ENCODE measurements at regions not wholly inside any gene's neighbourhood (a gene's known extent, or its start where the extent isn't known, plus 50 kb on each side); places are given as distances from the start of the nearest gene placed in this dataset.

DNA sequence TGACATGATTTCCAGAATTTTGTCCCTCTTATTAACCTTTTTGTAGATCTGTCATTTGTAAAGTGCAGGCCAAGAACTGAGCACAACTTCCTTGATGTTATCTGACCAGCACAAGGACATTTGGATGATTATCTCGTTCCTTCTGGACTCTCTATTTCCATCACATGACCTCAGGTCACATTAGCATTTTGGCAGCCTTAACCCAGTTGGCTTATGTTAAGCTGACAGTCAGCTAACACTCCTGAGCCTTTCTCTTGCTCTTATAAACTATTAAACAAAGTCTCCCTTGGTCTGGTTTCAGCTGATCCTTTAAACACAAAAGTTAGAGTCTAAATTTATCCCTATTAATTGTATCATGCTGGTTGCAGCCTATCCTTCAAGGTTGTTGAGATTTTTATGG is 167.2 kb upstream of the RBBP8 start:
- Histone ChIP-seq H3K27me3 (no peaks in the 10 kb centered on the region), H3K9me3 (no peaks in the 10 kb centered on the region), H3K4me3 (no peak overlapping the region), H3K36me3 (no peaks in the 10 kb centered on the region), H3K27ac (no peak overlapping the region), H3K4me1 (no peaks in the 10 kb centered on the region)
- intact Hi-C loops (cut with DNase I): no loop called here
- DNase-seq (no peak), ATAC-seq (no peak)
- TF ChIP-seq, protein P1, sequence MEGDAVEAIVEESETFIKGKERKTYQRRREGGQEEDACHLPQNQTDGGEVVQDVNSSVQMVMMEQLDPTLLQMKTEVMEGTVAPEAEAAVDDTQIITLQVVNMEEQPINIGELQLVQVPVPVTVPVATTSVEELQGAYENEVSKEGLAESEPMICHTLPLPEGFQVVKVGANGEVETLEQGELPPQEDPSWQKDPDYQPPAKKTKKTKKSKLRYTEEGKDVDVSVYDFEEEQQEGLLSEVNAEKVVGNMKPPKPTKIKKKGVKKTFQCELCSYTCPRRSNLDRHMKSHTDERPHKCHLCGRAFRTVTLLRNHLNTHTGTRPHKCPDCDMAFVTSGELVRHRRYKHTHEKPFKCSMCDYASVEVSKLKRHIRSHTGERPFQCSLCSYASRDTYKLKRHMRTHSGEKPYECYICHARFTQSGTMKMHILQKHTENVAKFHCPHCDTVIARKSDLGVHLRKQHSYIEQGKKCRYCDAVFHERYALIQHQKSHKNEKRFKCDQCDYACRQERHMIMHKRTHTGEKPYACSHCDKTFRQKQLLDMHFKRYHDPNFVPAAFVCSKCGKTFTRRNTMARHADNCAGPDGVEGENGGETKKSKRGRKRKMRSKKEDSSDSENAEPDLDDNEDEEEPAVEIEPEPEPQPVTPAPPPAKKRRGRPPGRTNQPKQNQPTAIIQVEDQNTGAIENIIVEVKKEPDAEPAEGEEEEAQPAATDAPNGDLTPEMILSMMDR (IDR thresholded peaks at IDR 0.05): no peak

DNA sequence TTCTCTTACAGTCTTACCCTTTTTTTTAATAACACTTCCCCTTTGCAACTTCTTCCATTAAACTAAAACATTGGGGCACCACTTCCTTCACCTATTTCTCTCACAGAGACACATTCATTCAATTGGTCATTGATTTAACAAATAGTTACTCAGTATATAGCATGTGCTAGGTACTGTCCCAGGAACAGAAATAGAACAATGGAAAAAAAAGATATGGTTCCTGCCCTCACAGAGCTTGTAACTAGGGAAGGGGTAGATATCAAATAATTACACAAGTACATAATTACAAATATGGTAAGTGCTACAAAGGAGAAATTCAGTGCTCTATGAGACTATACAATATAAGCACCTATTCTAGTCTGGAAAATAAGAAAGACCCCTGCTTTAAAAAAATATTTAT is 165.5 kb upstream of the RBBP8 start:
- DNase-seq (no peak), ATAC-seq (no peak)
- Histone ChIP-seq H3K36me3 (no peaks in the 10 kb centered on the region), H3K27me3 (no peaks in the 10 kb centered on the region), H3K9me3 (no peaks in the 10 kb centered on the region), H3K4me1 (no peaks in the 10 kb centered on the region), H3K4me3 (no peak overlapping the region), H3K27ac (no peak overlapping the region)
- TF ChIP-seq, protein P1 (IDR thresholded peaks at IDR 0.05): no peak
- intact Hi-C loops (cut with DNase I): no loop called here

DNA sequence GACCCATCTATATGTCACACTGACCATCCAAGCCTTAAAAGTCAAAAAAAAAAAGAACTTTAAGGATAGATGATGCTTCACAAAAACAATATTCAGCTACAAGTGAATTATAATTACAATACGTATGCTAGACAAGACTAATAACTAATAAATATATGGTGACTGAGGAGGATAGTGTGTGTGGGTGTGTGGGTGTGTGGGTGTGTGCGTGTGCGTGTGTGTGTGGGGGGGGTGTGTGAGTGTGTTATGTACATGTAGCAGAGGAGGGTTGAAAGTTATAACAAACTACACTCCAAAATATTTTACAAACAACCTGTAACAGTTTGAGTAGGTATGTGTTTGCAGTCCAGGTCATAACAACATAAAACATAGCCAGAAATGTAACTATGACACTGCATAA is 159.2 kb upstream of the RBBP8 start:
- Histone ChIP-seq H3K4me1 (no peaks in the 10 kb centered on the region), H3K27ac (no peak overlapping the region), H3K27me3 (no peaks in the 10 kb centered on the region), H3K9me3 (no peaks in the 10 kb centered on the region), H3K36me3 (no peaks in the 10 kb centered on the region), H3K4me3 (no peak overlapping the region)
- intact Hi-C loops (cut with DNase I): no loop called here
- TF ChIP-seq, protein P1 (IDR thresholded peaks at IDR 0.05): no peak
- DNase-seq (no peak), ATAC-seq (no peak)

DNA sequence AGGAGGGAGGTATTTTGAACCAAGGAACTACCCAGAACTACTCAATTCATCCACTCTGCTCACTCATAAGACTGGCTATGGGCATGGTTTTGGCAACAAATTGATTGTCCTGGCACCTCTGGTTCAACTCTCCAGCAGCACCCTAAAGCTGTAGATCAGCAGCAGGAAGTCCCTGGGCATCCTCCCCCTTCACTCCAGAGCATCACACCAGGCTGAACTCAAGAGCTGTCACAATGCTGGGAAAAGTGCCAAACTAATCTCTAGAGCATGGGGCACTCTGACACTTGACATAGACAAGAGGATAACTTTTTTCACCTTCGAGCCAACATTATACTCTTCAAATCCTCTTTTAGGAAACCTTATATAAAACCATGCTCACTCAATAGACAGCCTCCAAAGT is 154.1 kb upstream of the RBBP8 start:
- no peak overlapping the region for H3K4me3 ChIP-seq
- no peaks in the 10 kb centered on the region for H3K27me3 ChIP-seq
- TF ChIP-seq, protein P1 (IDR thresholded peaks at IDR 0.05): no peak
- no peaks in the 10 kb centered on the region for H3K9me3 ChIP-seq
- peak; percentile 9 for ATAC-seq
- no peak for DNase-seq
- no peaks in the 10 kb centered on the region for H3K4me1 ChIP-seq
- H3K27ac ChIP-seq: no peak overlapping the region
- intact Hi-C loops (cut with DNase I): no loop called here
- H3K36me3 ChIP-seq: no peaks in the 10 kb centered on the region

DNA sequence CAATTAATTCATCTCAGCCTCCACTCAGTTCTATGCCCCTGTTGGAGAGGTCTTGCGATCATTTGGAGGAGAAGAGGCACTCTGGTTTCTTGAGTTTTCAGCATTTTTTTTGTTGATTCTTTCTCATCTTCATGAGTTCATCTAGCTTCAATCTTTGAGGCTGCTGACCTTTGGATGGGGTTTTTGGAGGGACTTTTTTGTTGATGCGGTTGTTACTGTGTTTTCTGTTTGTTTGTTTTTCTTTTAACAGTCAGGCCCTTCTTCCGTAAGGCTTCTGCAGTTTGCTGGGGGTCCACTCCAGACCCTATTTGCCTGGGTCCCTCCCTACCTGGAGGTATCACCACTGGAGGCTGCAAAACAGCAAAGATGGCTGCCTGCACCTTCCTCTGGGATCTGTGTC is 149.9 kb upstream of the RBBP8 start:
- intact Hi-C loops (cut with DNase I): no loop called here
- no peaks in the 10 kb centered on the region for H3K27me3 ChIP-seq
- TF ChIP-seq, protein P1 (IDR thresholded peaks at IDR 0.05): no peak
- ATAC-seq: no peak
- no peaks in the 10 kb centered on the region for H3K9me3 ChIP-seq
- H3K27ac ChIP-seq: no peak overlapping the region
- H3K36me3 ChIP-seq: no peaks in the 10 kb centered on the region
- no peak for DNase-seq
- no peaks in the 10 kb centered on the region for H3K4me1 ChIP-seq
- no peak overlapping the region for H3K4me3 ChIP-seq

DNA sequence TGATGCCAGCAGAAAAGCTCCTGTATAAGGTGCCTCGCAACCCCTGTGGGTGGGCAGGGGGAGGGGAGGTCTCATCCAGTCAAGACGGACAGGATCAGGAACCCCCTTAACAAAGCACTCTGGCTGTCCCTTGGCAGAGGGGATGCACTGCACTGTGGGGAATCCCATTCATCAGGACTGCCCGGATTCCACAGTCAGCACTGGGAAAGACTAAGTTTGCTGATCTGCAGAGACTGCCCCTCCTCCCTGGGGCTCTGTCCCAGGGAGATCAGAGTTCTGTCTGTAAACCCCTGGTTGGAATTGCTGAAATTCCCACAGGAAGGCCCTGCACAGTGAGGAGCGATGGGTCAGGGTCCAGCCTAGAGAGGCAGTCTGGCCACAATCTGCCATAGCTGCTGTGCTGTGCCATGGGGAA is 149.5 kb upstream of the RBBP8 start:
- intact Hi-C loops (cut with DNase I): no loop called here
- ATAC-seq (no peak), DNase-seq (no peak)
- Histone ChIP-seq H3K27me3 (no peaks in the 10 kb centered on the region), H3K4me3 (no peak overlapping the region), H3K27ac (no peak overlapping the region), H3K9me3 (no peaks in the 10 kb centered on the region), H3K4me1 (no peaks in the 10 kb centered on the region), H3K36me3 (no peaks in the 10 kb centered on the region)
- TF ChIP-seq, protein P1 (IDR thresholded peaks at IDR 0.05): no peak

Measured in upper lobe of right lung (tissue), 1 donor.